HG03432 (cell line): ENCODE measurements at regions not wholly inside any gene's neighbourhood (a gene's known extent, or its start where the extent isn't known, plus 50 kb on each side); places are given as distances from the start of the nearest gene placed in this dataset.

ENCODE experiments used
- ATAC-seq: cut with Tn5 transposase; IDR thresholded peaks from one replicate; pipeline ENCODE4 v1.9.1; 2021; ENCODE audit warnings: mild to moderate bottlenecking, moderate library complexity; ENCODE audit not compliant: unreplicated experiment

DNA sequence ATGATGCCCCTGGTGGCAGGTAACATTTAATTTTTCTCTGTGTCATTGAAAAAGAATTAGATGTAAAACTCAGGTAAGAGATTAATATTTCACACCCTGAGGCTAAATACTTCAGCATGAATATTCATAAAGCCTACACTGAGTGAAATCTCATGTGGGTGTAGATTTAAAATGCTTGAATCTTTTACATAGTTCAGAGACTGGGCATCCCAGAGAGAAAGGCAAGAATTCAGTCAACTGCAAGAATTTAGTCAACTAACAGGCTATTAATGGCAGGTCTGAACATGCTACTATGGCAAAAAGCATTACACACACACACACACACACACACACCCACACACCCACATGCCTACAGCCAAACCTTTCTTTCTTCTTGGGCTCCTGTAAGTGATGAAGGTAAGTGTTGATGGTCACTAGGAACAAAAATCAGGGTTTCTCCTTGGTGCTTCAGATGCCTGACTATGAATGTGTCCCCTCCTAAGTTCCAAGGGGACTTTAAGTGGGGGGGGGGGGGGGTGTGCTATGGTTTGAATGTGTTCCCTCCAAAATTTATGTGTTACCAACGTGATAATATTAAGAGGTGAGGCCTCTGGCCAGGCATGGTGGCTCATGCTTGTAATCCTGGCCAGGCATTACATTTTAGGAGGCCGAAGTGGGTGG, 63.7 kb upstream of the PSMD7 start:
- ATAC-seq: no peak

DNA sequence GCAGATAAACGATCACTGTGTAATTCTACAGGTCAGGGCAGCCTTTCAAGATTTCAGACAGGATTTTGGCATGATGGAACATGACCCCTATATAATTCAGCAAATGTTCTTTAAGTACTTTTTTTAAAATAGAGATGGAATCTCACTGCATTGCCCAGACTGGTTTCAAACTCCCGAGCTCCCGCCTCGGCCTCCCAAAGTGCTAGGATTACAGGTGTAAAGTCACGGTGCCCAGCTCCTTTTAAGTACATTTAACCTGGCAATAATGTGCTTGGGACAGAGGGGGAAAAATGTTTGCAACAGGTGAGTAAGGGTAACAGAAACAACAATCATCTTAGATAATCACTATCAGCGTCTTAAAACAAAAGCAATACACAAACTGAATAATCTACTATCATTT, 66.5 kb upstream of the PSMD7 start:
- ATAC-seq: no peak

DNA sequence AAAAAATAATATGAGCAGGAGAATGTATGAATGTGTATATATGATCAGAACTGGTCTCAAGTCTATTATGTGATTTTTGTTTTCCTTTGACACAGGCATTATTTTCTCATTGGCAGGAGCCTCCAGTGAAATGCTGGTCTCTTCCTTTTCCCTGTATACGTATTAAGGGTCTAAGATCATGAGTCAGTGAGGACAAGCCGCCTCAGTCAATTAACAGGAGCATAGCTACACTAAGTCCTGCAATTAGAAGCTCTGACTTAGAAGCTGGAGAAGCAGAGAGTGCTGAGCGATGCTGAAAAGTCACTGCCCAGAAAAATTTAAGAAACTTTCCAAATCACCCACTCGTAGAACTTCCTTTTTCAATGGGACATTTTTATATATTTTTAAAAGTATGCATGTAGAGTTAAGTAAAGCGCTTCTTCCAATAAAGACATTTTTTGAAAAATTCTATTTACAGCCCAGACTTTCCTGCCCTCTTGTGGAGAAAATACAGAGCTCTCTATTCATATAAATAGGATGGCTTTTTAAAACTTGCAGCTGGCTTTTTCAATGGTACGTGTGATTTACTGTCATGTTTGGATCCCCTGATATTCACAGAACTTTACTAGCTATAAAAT, 70.2 kb upstream of the PSMD7 start:
- no peak for ATAC-seq

DNA sequence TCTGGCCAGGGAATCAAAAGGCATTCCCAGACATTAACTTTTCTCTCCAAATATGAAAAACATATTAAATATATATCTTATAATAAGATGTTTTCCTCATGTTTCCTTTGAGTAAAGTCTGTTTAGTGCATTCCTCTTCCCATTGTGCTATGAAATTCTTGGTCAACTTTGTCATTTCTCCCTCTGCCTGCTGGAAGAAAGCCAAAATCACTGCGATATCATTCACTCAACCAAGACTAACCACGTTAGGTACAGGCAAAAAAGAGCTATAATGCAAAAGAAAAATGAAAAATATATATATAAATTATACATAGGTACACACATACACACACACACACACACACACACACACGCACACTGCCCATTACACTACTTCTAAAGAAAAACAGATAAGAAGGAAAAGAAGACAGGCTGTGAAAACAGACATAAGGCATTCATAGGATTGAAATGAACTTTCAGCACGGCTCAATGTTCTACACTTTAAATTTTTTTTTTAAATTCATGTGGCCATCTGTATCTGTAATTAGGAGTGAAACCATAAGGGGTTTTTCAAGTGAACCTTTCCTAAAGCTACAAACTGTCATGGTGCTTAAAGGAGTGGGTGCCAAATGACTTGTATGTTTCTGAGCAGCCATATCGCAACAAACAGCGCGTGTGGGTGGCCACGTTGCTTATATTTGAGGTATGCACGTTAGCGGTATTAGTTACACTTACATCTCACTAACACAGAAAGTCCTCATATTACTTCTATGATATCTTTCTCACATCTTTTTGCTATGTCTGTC, 71.6 kb upstream of the PSMD7 start:
- ATAC-seq: no peak

DNA sequence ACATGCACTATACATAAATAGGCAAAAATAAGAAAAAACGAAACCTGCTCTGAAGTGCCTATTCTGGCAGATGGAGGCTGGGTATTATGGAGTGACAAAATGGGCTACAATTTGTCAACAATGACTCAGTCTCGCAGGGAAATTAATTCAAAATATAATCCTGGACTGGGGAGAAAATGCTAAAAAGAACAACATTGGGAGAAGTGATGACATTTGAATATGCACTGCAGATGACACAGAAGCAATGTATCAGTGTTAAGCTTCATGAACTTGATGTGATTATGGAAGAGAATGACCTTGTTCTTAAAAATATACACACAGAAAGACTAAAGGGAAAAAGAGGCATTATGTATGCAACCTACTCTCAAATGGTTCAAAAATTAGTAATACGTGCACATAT, 74.8 kb upstream of the PSMD7 start:
- ATAC-seq: no peak

DNA sequence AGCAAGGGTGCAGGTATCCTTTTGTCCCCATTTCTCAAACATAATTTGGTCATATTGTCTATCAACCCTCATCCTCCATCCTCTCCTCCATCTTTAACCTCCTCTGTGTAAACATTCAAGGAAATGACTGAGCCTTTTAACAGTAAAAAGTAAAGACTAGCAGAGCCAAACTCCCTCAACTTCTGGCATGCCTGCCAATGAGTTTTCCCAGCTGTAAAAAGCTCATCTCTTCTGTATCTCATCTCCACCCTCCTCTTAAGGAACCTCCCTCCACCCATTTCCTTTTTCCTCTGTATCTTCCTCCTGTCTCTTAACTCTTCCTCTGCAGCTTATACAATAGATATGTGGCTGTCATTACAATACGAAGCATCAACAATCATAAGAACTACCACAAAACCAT, 76.9 kb upstream of the PSMD7 start:
- ATAC-seq: no peak

DNA sequence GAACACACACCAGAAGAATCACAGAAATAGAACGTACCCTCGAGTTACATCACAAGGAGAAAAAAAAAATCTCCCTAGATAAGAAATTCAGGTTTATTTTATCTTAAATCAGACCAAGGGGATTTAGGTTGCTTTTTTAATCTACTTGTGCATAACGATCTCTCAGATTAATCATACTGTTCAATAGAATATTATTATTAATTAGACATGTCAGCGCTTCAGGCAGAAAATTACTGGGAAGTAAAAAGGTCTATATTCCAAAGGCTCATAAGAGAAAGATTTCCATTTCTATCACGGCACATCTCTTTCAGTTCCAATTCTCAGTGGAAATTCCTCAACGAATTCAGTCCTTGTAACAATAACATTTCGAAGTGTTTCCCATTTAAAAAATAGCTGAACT, 77.7 kb upstream of the PSMD7 start:
- ATAC-seq: no peak

DNA sequence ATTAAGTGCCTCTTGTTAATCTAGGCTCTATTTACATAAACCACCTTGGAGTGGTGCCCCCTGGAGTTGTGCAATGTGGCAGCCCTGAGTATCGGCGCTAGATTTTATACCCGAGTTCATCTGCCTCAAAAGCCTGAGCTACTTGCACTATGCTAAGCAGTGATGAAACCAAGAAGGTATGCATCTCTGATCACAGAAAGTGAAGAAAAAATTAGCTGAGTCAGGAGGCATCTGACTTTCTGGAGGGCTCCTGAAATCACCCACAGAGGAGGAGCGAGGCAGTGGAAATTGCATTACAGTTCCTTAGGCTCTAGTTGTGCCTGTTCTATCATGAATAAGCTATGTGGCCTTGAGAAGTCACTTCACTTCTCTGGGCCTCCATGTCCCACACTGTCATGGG, 80.3 kb upstream of the PSMD7 start:
- ATAC-seq: no peak

DNA sequence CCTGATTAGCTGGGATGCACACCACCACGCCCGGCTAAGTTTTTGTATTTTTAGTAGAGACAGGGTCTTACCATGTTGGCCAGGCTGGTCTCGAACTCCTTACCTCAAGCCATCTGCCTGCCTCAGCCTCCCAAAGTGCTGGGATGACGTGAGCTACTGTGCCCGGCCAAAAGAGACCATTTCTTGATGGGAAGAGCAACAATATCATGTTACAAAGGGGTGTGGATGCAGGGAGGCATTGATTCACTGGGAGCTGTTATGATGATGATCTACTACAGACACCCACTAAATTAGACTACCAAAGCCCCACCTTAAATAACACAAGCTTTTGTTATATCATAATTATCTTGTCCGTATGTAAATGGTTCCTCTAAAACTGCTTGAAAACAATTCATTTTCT, 81.4 kb upstream of the PSMD7 start:
- ATAC-seq: no peak

DNA sequence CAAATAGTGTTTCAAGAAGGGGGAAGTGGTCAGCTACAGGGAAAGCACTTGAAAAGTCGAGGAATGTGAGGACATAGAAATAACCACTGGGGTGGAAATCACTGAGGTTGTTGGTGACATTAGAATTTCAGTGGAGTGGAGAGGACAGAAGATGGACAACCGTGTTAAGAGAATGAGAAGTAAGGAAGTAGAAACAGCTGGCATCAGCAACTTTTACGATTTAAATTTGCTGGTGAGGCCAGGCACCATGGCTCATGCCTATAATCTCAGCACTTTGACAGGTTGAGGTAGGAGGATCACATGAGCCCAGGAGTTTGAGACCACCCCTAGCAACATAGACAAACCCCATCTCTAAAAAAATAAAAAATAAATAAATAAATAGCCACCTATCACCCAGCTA, 83.2 kb upstream of the PSMD7 start:
- ATAC-seq: no peak

DNA sequence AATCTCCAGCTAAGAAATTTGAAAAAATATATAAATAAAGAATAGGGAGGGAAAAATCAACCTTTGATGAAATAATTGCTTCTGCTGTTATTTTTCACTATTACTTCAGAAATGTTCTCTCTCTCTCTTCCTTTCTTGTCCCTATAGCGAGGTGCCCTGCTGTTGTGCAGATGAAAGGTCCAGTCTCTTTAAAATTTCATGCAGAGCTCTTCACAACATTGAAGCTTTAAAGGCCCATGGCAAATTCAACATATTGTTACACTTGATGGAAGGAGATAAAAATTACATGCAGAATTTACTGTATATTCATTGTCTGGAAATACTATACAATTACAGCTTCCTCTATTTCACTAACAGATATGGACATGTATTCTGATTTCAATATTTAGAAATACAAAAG, 86.4 kb upstream of the PSMD7 start:
- ATAC-seq: no peak

DNA sequence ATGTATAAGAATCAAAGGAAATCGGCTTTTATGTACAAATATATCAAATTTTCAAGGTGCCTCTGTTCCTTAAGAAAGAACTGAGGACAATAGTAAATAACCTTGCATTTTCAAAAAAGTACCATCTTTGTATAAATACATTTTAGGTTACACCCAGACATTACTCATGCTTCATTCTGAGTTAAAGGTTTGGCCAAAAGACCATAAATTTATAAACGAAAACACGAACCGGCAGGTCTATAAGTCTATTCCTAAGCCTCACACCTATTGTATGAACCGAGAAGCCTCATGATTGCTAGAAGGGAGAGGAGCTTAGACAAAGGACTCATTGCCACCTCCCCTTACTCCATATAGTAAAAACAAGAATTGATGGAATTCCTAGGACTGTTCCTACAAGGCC, 94.6 kb upstream of the PSMD7 start:
- no peak for ATAC-seq

DNA sequence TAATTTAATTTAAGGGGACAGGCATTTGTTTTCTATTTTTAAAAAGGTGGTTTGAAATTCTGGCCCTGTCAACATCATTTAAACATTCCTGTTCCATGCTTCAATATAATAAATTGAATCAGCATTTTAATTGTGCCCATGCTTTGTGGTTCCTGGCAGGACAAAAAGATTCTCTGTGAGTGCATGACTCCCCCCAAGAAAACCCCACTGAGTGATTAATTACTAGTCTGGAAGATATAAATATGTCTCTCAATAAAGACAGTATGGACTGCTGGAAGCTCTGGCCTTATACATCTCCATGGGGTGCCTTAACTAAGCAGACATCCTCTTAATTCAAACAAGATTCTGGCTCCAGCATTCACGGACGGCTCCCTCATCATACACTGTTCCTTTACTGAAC, 95.0 kb upstream of the PSMD7 start:
- no peak for ATAC-seq

DNA sequence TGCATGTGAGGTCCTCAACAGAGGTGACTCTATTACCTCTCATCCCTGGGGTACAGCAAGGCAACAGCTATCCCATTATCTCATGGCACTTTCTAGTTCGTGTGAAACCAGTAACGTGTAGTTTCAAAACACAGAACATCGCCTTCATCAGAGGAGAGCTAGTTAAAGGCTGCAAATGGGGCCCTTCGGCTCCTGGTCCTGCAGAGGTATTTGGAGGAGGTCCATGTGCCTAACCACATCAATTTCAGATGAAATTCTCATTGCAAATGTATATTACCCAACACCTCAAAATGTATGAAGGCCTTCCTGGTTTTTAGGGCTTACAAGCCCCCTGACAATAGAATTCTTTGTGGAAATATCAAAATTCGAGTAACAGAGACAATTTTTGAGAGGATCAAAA, 95.7 kb upstream of the PSMD7 start:
- no peak for ATAC-seq

DNA sequence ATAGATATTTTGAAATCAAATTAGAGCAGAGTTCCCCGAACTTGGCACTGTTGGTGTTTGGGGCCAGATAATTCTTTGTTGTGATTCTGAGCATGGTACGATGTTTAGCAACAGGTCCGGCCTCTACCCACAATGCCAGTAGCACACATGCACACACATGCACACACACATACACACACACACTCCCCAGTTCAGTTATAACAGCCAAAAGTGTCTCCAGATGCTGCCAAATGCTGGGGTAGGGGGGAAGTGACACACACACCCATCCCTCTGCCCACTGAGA, 96.8 kb upstream of the PSMD7 start:
- ATAC-seq: no peak

DNA sequence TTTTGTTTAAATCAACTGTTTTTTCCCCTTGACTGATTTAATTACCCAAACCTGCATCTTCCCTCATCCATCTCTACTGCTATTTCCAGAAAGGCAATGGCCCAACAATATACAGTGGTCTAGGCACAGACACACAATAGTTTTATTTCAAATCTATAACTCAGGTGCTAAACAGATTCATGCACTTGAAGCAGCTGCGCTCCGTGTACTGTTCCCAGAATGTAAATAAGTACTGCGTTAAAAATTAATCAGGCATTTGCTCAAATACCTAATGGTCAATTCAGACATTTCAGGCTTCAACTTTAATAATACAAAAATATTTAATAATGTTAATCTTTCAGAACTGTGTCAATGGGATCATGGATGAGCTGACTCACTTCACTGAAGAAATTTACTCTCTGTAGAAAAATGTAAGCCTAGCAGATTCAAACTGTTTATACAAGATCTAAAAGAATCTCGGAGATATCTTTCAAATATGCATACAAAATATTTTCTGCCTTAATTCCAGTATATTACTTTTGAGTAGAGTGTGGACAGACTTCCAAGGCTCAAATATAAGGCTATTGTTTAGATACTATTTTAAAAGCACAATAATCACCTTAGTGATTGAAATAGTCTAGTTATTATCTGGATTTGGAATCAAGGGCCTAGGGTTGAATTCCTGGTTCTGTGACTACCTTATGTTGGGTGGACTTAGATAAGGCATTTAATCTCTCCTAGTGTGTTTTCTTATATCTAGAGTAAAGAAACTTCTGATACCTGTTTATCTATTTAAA, 97.4 kb upstream of the PSMD7 start:
- no peak for ATAC-seq

DNA sequence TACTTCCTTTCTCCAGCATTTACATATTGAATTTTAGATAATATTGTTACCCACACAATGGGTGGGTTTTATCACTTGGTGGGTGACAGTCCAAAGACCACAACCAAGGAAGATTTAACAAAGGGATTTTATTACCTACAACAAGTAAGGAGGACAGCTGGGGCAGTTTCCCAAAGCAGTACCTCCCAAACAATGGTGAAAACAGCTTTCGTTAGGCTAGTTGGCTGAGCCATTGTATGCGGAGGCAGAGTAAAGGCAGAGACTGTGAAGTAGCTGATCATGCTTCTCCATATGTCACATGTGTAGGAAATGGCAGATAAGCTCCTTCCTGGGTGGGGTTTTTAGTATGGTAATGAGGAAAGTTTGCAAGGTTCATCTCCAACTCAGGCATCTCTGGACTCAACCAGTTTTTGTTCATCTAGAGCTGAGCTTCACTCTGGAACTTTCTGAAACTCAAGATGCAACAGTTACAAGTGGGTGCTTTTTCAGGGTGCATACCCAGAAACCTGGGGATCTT, 104.3 kb upstream of the PSMD7 start:
- no peak for ATAC-seq

DNA sequence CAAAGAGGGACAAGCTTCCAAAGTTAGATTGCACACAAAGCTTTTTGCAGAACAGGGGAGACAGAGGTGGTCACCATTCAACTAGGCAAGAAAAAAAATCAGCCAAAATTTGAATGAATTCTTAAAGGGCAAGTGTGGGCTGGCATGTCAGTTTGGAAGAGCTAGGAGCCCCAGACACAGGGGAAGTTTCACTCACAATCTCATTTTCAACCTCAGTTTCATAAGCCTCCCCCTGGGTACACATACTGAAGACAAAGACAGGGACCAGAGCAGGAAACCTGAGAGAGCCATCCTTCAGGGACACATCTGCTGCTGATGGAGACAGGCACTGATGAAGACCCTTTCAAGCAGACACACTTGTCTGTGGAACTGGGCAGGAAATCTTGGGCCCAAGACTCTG, 106.3 kb upstream of the PSMD7 start:
- ATAC-seq: no peak

DNA sequence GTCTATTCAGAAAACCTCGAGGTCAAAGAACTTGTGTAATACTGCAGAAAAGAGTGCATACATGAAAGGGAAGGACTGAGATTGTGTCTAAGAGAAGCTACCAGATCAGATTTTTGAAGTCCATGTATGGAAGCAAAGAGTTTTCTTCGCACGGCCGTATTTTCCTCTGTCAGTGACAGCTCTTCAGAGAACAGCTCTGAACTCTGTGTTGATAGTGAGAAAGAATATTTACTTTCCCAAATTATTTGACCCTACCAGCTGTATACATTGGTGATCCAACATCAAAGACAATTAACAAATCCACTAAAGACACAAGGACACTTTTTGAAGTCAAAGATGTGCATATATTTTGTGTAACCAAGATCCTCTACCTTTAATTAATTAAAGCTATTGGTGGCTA, 107.8 kb upstream of the PSMD7 start:
- ATAC-seq: no peak

DNA sequence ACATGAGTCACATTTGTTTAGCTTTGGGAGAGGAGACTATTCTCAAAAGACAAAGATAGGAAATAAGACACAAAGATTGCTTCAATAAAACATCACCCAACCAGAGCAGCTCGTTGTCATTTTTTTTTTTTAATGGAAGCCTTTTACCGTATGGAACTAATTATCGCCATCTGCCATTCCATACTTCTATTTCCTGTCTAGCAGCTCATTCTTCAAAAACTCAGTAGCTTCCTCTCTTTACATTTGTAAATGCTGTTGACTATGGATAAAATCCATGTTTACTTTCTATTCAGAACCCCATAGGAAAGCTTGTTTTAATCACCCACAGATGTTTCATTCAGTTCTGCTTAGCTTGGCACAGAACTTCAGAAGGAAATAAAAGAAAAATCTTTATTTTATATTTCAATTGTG, 110.0 kb upstream of the PSMD7 start:
- ATAC-seq: no peak

DNA sequence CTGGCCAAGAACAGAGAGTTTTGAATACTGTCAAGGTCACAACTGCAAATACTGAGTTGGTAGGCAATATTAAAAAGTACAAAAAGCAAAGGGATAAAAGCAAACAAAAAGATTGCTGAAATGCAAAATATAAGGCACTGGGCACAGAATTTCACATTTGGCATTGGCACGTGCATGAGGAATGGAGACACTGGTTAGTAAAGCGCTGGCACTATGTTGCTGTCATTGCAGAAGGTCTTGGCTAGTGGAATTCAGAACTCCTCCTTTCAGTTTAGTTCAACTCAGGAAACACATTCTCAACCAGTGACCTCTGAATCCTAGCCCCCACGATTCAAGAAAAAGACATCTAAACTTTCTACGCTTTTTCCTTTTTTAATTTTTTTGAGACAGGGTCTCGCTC, 111.8 kb upstream of the PSMD7 start:
- no peak for ATAC-seq
